ENCODE measurements at regions not wholly inside any gene's neighbourhood (a gene's known extent, or its start where the extent isn't known, plus 50 kb on each side); places are given as distances from the start of the nearest gene placed in this dataset.

DNA sequence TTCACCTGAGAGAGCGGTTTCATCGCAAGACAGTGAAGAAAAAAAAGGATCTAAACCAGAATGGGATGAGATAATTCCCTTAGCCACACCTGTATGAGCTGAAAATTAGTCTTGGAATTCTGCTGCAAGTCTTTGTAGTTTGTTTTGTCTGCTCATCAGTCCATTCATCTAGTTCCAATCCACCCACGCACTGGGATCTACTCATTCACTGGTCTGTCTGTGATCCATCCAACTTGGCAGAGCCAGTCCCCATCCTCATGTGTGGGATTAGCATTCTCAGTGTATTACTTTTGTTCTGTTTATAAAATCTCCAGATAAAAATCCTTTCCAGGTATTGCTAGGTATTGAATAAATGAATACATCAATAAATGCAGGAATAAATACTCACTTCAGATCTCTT is 266.5 kb upstream of the USP24 start:
- H3K27me3 ChIP-seq (ENCODE audit: control insufficient read depth, insufficient read depth) = no peaks in the 10 kb centered on the region
- 94% methylated on average over 3 of the region's 3 CpGs for WGBS
- no peak for ATAC-seq
- H3K9me3 ChIP-seq (ENCODE audit: control insufficient read depth, low read length) = no peaks in the 10 kb centered on the region
- H3K27ac ChIP-seq (ENCODE audit: low read length) = no peak overlapping the region
- intact Hi-C loops (cut with DNase I) = no loop called here
- H3K4me1 ChIP-seq (ENCODE audit: control insufficient read depth, insufficient read depth, low read length) = no peaks in the 10 kb centered on the region
- DNase-seq = no peak
- no peak overlapping the region for H3K4me3 ChIP-seq (ENCODE audit: low read length)

DNA sequence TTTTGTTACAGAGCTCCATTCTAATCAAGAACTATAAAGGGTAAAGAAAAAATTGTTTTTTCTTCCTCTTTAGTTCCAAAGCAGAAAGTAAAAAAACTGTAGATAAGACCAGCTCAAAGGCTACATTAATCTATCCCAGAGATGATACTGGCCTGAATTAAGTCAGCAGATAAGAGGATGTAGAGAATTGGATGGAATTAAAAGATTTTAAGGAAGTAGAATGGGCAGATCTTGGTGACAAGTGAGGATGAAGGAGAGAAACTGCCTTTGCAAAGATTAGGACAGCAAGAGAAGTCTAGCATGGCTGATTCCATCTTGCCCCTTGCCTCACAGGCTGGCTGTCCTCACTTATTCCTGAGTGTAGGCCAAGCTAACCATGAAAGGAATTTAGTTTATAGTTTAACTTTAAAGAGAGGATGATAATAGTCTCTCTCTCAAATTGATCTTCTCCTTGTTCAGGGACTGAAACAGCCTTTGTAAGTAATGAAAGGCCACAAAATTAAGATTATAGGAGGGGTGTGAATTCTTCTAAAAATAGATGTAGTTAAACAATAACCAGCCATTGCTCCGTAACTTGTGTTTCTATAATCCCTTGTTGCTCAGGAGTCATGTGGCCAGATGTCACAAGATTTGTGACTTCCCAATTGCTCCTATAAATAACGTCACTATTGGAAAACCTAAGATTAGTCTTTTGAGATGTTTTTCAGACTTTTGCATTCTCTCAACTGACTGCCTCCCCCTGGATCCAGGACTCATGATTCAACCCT is 265.0 kb upstream of the USP24 start:
- 78% methylated on average over 2 of the region's 2 CpGs for WGBS
- ATAC-seq (no peak), DNase-seq (no peak)
- intact Hi-C loops (cut with DNase I) = no loop called here
- Histone ChIP-seq H3K27ac (ENCODE audit: low read length) (no peak overlapping the region), H3K4me1 (ENCODE audit: control insufficient read depth, insufficient read depth, low read length) (peaks cover 3% of the 10 kb centered on the region), H3K27me3 (ENCODE audit: control insufficient read depth, insufficient read depth) (no peaks in the 10 kb centered on the region), H3K9me3 (ENCODE audit: control insufficient read depth, low read length) (no peaks in the 10 kb centered on the region), H3K4me3 (ENCODE audit: low read length) (no peak overlapping the region)

DNA sequence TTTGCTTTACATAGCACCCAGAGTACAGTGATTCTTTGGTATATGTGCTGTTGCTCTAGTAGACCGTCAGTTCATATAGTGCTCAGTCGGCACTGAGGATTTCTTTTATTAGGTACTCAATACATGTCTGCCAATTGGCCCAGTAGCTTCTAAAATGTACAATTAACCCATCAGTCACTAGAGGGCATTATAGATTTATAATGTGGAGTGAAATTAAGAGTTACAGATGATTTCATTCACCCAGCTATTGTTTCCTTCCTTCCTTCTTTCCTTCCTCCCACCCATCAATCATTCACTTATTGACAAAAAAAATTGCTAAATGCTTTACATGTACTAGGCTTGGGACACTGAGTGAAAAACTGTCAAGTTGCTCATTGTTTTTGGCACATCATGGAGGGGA is 263.6 kb upstream of the USP24 start:
- DNase-seq = no peak
- ATAC-seq = no peak
- intact Hi-C loops (cut with DNase I) = no loop called here
- H3K27me3 ChIP-seq (ENCODE audit: control insufficient read depth, insufficient read depth) = no peaks in the 10 kb centered on the region
- no peaks in the 10 kb centered on the region for H3K9me3 ChIP-seq (ENCODE audit: control insufficient read depth, low read length)
- no peak overlapping the region for H3K4me3 ChIP-seq (ENCODE audit: low read length)
- no peak overlapping the region for H3K27ac ChIP-seq (ENCODE audit: low read length)
- peaks cover 3% of the 10 kb centered on the region for H3K4me1 ChIP-seq (ENCODE audit: control insufficient read depth, insufficient read depth, low read length)
- WGBS = 54% methylated on average over 2 of the region's 2 CpGs

DNA sequence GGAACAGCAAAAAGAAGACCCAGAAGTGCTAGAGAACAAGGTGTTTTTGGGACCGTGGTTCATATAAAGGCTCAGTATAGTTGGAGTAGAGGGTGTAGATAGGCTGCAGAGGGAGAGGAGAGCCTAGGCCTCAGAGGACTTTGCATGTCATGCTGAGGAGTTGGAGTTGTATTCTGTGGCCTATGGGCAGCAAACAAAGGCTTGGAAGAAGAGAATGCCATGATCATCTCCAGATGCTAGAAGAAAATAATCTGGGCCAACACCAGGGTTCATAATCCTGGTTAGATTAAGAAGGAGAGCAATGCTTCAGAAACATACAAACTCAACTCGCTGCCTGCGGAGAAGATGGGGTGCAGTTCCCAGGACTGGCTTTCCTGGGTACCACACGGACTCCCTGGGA is 262.8 kb upstream of the USP24 start:
- WGBS = 97% methylated on average over 4 of the region's 4 CpGs

DNA sequence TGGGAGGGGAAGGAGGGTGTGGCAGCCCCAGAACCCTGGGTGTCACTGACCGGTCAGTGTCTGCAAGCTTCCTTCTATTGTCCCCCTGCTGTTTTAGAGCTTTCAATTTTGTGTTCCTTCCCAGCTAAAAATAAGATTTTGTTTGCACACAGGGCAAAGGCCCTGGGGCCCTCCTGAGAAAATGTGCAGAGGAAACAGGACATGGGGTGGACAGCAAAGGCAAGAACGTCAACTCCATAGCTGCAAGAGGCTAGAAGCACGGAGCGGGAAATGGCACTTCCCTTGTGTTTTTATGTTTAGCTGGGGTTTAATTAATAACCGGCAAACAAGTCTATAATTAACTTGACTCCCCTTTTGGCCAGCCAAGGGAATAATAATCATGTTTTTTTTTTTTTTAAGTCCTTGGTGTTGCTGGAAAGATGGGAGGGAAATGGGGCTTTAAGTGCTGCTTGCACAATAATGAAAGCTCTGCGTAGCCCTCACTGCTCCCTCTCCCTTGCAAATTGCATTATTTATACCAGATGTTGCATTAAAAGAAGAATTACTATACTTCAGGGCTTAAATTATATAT is 261.4 kb upstream of the USP24 start:
- no peak for ATAC-seq
- Histone ChIP-seq H3K4me1 (ENCODE audit: control insufficient read depth, insufficient read depth, low read length) (peaks cover 3% of the 10 kb centered on the region), H3K9me3 (ENCODE audit: control insufficient read depth, low read length) (no peaks in the 10 kb centered on the region), H3K27ac (ENCODE audit: low read length) (no peak overlapping the region), H3K4me3 (ENCODE audit: low read length) (no peak overlapping the region), H3K27me3 (ENCODE audit: control insufficient read depth, insufficient read depth) (no peaks in the 10 kb centered on the region)
- DNase-seq = no peak
- WGBS = 64% methylated on average over 6 of the region's 6 CpGs
- intact Hi-C loops (cut with DNase I) = no loop called here

More for the DNA sequence above, 262.8 kb upstream of the USP24 start:
- intact Hi-C loops (cut with DNase I) = no loop called here
- no peaks in the 10 kb centered on the region for H3K27me3 ChIP-seq (ENCODE audit: control insufficient read depth, insufficient read depth)
- H3K9me3 ChIP-seq (ENCODE audit: control insufficient read depth, low read length) = no peaks in the 10 kb centered on the region
- ATAC-seq (no peak), DNase-seq (no peak)
- H3K27ac ChIP-seq (ENCODE audit: low read length) = no peak overlapping the region
- H3K4me3 ChIP-seq (ENCODE audit: low read length) = no peak overlapping the region
- peaks cover 3% of the 10 kb centered on the region for H3K4me1 ChIP-seq (ENCODE audit: control insufficient read depth, insufficient read depth, low read length)

DNA sequence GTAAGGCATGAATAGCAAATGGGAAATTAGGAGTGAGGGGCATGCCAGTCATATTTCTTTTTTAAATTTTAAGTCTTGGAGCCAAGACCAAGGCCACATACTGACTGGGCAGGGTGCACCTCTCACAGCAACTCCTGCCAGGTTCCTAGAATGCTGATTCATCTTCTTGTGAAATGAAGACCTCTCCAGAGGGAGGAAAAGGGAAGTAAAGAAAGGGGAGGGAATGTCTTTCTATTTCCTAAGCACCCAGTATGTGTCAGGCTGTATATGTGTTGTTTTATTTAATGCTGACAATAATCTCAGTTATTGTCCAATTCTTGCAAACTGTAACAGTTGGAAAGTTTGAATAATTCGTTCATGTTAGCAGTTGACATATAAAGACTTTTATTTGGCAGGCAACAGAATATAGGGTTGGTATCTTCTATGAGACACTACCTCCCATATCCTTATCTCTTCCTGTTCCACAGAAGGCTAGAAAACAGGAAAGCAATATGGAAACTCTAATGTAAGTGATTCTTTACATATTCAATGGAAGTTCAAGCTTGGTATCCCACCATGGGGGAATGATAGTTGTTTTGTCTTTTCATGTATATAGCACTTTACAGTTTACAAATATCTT is 259.1 kb upstream of the USP24 start:
- WGBS = 57% methylated on average over 1 of the region's 1 CpG
- no peaks in the 10 kb centered on the region for H3K27me3 ChIP-seq (ENCODE audit: control insufficient read depth, insufficient read depth)
- DNase-seq (no peak), ATAC-seq (peak in 1 of 2 donors; percentile 37)
- intact Hi-C loops (cut with DNase I) = no loop called here
- H3K9me3 ChIP-seq (ENCODE audit: control insufficient read depth, low read length) = no peaks in the 10 kb centered on the region
- H3K4me3 ChIP-seq (ENCODE audit: low read length) = no peak overlapping the region
- H3K27ac ChIP-seq (ENCODE audit: low read length) = no peak overlapping the region
- peaks cover 3% of the 10 kb centered on the region for H3K4me1 ChIP-seq (ENCODE audit: control insufficient read depth, insufficient read depth, low read length)

DNA sequence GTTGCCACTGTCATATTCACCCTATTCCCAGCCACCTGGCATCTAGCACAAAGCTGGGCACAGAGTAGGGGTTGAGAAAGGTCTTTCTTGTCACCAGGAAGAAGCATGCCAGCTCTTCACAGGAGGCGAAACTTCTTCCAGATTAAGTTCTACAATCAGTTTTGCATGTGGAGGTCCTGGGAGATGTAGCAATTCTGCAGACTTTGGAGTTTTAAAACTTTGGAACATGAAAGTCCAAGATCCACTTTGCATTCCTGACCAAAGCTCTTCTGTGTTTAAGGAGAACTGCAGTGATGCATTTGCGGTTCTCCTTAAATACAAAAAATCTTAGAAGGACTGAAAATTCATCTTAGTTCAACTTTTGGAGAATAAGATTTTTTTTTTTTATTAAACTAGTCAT is 258.5 kb upstream of the USP24 start:
- no peaks in the 10 kb centered on the region for H3K27me3 ChIP-seq (ENCODE audit: control insufficient read depth, insufficient read depth)
- ATAC-seq (no peak), DNase-seq (no peak)
- peaks cover 3% of the 10 kb centered on the region for H3K4me1 ChIP-seq (ENCODE audit: control insufficient read depth, insufficient read depth, low read length)
- H3K27ac ChIP-seq (ENCODE audit: low read length) = no peak overlapping the region
- H3K9me3 ChIP-seq (ENCODE audit: control insufficient read depth, low read length) = no peaks in the 10 kb centered on the region
- intact Hi-C loops (cut with DNase I) = no loop called here
- WGBS = 97% methylated on average over 2 of the region's 2 CpGs
- no peak overlapping the region for H3K4me3 ChIP-seq (ENCODE audit: low read length)

DNA sequence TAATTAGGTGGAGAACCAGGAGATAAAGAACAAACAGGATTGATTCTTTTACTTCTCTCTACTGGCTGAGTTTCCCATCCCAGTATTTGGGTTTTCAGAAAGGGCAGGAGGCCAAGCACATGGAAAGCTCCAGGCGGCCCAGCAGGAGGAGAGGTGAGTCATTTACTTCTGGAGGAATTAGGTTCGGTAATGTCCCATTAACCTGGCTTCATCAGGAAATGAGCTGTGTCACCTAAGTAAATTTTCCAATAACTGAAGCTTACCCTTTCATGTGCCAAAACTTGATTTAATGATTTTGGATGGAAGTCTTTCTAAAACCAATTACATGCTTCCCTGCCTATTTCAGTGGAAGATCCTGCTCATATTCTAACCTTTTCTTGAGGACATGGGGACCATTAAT is 257.6 kb upstream of the USP24 start:
- Histone ChIP-seq H3K27me3 (ENCODE audit: control insufficient read depth, insufficient read depth) (no peaks in the 10 kb centered on the region), H3K4me3 (ENCODE audit: low read length) (no peak overlapping the region), H3K9me3 (ENCODE audit: control insufficient read depth, low read length) (no peaks in the 10 kb centered on the region), H3K4me1 (ENCODE audit: control insufficient read depth, insufficient read depth, low read length) (peaks cover 3% of the 10 kb centered on the region), H3K27ac (ENCODE audit: low read length) (no peak overlapping the region)
- intact Hi-C loops (cut with DNase I) = no loop called here
- 64% methylated on average over 2 of the region's 2 CpGs for WGBS
- ATAC-seq = no peak
- DNase-seq = no peak

DNA sequence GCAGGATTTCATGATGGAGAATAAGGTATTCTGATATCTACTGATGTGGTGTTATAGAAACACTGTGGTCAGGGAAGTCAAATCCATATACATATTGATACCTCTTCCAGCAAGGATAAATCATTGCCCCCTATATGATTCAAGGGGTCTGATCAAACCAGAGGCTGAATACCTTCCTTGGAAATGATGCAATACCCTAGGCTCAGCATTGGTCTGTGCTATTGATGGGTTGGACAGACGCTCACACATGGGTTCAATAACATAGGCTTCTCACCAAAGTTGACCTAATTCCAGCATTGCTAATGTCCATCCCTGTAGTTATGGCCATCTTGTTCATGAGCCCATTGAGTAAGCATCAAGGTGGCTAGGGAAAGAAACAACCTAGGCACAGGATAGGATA is 257.0 kb upstream of the USP24 start:
- DNase-seq (no peak), ATAC-seq (no peak)
- H3K27me3 ChIP-seq (ENCODE audit: control insufficient read depth, insufficient read depth) = no peaks in the 10 kb centered on the region
- 98% methylated on average over 1 of the region's 1 CpG for WGBS
- peaks cover 3% of the 10 kb centered on the region for H3K4me1 ChIP-seq (ENCODE audit: control insufficient read depth, insufficient read depth, low read length)
- H3K4me3 ChIP-seq (ENCODE audit: low read length) = no peak overlapping the region
- no peak overlapping the region for H3K27ac ChIP-seq (ENCODE audit: low read length)
- H3K9me3 ChIP-seq (ENCODE audit: control insufficient read depth, low read length) = no peaks in the 10 kb centered on the region
- intact Hi-C loops (cut with DNase I) = no loop called here

DNA sequence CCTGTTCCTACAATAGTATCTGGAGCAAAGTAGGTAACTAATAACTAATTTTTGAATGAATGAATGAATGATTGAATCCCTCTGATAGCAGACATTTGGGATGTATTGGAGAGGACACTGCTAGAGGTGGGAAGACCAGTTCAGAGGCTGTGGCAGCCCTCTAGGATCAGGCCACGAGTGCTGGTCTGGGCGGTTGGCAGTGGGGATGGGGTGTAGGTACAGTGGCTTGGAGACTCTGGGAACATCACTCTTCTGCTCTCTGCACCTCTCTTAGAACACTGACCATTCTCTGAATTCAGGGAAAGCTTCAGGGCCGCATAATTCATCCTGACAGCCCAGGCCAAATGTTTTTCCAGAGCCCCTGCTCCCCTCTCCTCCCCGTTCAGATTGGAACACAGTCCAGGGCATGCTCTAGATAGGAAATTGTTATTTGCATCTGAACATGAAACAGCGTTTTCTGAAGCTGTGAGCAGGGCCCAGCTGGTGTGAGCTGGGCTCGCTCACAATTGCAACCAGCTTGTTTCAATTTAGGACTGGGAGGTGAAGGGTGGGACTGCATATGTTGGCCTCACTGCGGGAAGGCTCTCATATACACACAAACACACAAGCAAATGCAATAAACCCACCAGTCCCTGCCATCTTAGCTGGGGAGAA is 253.1 kb upstream of the USP24 start:
- 72% methylated on average over 7 of the region's 7 CpGs for WGBS
- intact Hi-C loops (cut with DNase I) = no loop called here

DNA sequence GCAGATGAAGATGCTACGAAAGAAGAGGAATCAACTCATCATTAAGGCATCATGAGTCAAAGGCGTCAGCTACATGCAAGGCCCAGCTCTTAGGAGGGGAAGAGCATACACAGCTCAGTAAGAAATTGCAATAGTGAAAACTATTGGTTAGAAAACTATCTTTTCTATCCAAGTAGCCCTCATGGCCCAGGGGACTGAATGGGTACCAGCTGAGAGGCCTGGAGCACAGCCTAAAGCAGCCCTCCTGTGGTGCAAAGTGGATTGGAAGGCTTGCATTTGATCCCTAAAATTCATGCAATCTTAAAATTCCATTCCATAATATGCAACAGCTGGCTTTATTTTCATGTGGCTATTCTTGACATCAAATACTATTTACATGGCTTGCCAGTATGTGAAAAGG is 251.8 kb upstream of the USP24 start:
- WGBS = 96% methylated on average over 2 of the region's 2 CpGs

More for the DNA sequence above, 253.1 kb upstream of the USP24 start:
- ATAC-seq (no peak), DNase-seq (no peak)
- Histone ChIP-seq H3K4me1 (ENCODE audit: control insufficient read depth, insufficient read depth, low read length) (peaks cover 2% of the 10 kb centered on the region), H3K4me3 (ENCODE audit: low read length) (no peak overlapping the region), H3K27ac (ENCODE audit: low read length) (no peak overlapping the region), H3K27me3 (ENCODE audit: control insufficient read depth, insufficient read depth) (no peaks in the 10 kb centered on the region), H3K9me3 (ENCODE audit: control insufficient read depth, low read length) (no peaks in the 10 kb centered on the region)

More for the DNA sequence above, 251.8 kb upstream of the USP24 start:
- Histone ChIP-seq H3K27me3 (ENCODE audit: control insufficient read depth, insufficient read depth) (no peaks in the 10 kb centered on the region), H3K27ac (ENCODE audit: low read length) (no peak overlapping the region), H3K4me1 (ENCODE audit: control insufficient read depth, insufficient read depth, low read length) (peaks cover 2% of the 10 kb centered on the region), H3K9me3 (ENCODE audit: control insufficient read depth, low read length) (no peaks in the 10 kb centered on the region), H3K4me3 (ENCODE audit: low read length) (no peak overlapping the region)
- intact Hi-C loops (cut with DNase I) = no loop called here
- DNase-seq = no peak
- no peak for ATAC-seq

Measured in right cardiac atrium (tissue), 5 donors.